GM12874 (cell line): ENCODE measurements at regions not wholly inside any gene's neighbourhood (a gene's known extent, or its start where the extent isn't known, plus 50 kb on each side); places are given as distances from the start of the nearest gene placed in this dataset.

Experiments used
- CTCF ChIP-seq: IDR thresholded peaks from 2 replicates; pipeline ENCODE4 v1.5.1; 2011; ENCODE audit warnings: low read depth, mild to moderate bottlenecking, control low read depth, low read length, moderate library complexity; ENCODE audit not compliant: insufficient read depth

DNA sequence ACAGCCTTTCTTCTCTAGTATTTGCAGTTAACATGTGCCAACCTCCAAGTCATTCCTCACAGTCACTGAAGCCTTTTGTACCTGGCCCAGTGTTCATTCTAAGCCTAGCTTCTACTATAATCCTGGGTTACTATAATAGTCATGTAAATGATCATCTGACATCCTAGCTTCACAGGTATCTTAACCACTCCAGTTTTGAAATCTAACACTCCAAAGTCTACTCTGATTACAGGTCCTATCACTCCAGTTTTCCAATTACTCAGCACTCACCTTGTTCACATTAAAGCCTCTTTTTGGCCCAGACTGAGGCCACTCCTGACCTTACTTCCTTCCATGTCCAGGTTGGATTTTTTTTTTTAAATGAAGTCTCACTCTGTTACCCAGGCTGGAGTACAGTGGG, 87.6 kb upstream of the ZCCHC13 start:
- TF ChIP-seq CTCF, result no peak

- no peak for TF ChIP-seq CTCF
These were observed 92.1 kb upstream of the ZCCHC13 start for GRCh38 chrX:74211911-74212310.

DNA sequence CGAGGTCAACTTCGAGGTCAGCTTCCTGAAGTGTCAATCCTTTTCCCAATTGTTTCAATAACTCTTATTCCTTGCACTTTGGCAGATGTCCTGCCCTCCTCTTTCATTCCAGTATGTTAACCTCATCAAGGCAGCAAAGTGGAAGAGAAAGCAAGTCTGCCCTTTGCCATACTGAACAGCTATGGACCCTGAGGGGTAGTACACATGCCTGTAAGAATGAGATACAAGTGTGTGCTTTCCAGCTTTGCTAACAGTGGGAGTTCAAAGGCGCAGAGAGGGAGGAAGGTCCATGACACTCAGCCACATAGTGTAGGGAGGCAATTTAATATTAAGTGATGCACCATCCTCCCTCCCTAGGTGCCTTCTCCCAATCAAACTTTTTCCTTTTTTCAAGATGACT, 96.4 kb upstream of the ZCCHC13 start:
- TF ChIP-seq CTCF, result no peak

DNA sequence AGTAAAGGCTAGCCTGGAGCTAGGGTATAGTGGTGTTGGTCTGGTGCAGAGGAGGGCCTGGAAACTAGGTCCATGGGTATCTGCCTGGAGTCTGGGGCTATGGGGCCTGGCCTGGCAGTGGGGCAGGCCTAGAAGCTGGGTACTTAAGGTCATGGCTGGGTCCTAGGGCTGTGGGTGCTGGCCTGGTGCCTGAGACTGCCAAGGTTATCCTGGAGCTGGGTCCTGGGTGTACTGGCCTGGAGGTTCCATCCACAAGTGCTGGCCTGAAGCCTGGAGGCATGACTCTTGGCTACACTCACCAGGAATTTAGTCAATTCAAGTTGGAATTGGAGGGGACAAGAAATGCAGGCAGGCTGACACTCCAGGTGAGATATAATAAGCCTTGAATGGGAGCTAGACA, 108.4 kb upstream of the ZCCHC13 start:
- TF ChIP-seq CTCF, result no peak

DNA sequence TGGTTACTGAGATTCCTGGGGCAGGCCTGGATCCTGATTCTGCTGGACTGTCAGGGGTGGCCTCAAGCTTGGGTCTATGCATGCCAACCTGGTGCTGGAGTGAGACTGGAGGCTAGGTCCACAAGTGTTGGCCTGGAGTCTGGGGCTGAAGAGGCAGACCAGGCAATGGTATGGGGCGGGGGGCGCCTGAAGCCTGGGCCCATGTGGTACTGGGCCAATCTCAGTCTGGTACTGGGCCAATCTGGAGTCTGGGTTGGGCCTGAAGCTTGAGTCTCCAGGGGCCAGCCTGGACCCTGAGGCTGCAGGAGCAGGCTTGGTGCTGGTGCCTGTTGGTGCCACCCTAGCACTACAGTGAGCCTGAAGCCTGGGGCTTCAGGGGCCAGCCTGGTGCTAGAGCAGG, 108.9 kb upstream of the ZCCHC13 start:
- TF ChIP-seq CTCF, result no peak

DNA sequence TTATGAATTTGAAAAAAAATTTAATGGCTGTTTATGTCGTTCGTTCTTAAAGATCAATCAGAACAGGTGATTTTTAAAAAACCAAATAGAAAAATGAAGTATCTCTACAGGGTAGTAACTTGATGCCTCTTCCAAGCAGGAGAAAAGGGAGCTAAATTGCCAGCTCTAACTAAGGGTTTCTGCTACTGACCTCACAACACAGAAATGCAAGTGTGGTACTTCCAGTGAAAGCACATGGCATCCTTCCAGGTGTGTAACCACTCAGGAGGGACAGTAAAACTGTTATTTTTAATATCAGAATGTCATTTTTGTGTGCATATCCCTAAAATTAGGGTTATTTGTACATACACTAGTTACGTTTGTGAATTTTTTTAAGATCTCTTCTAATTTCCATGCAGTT, 116.8 kb upstream of the ZCCHC13 start:
- no peak for TF ChIP-seq CTCF

- no peak for TF ChIP-seq CTCF
These were observed 123.3 kb upstream of the ZCCHC13 start for GRCh38 chrX:74180716-74181115.

DNA sequence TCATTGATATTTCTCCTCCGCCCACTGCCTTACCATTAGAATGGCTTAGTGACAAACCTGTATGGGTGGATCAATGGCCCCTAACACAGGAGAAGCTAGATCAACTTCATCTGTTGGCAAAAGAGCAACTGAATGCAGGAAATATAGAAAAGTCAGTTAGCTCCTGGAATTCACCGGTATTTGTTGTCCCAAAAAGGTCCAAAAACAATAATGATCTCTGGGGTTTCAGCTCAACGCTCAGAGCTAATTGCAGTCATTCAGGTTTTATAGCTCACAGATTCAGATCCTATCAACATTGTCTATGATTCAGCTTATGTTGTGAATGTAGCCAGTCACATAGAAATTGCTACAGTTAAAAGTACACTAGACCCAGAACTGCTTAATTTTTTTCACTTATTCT, 124.0 kb upstream of the ZCCHC13 start:
- no peak for TF ChIP-seq CTCF
